ENCODE measurements at regions not wholly inside any gene's neighbourhood (a gene's known extent, or its start where the extent isn't known, plus 50 kb on each side); places are given as distances from the start of the nearest gene placed in this dataset.
"Not testable (repeated sequence)": the region's sequence is repeated elsewhere in the genome, so short reads cannot be mapped to it uniquely, and the experiment has no call there.

DNA sequence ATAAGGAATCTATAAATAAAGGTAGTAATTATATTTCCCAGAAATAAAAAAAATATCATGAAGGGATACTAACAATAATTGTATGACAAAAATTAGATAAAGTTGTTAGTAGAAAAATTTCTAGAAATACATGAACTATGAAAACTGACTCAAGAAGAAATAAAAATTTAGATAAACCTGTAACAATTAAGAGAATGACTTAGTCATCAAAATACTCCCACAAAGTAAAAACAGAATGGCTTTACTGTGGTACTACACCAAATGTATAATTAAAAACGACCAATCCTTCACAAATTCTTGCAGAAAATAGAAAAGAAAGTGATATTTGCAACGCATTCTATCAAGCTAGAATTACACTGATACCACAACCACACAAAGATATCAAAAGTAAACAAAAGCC, 176.2 kb upstream of the ETV3 start:
- ATAC-seq (ENCODE audit: insufficient number of reproducible peaks, low FRiP score, low read depth) (no peak), DNase-seq (ENCODE audit: low spot score) (no peak)
- TF ChIP-seq, protein P1, sequence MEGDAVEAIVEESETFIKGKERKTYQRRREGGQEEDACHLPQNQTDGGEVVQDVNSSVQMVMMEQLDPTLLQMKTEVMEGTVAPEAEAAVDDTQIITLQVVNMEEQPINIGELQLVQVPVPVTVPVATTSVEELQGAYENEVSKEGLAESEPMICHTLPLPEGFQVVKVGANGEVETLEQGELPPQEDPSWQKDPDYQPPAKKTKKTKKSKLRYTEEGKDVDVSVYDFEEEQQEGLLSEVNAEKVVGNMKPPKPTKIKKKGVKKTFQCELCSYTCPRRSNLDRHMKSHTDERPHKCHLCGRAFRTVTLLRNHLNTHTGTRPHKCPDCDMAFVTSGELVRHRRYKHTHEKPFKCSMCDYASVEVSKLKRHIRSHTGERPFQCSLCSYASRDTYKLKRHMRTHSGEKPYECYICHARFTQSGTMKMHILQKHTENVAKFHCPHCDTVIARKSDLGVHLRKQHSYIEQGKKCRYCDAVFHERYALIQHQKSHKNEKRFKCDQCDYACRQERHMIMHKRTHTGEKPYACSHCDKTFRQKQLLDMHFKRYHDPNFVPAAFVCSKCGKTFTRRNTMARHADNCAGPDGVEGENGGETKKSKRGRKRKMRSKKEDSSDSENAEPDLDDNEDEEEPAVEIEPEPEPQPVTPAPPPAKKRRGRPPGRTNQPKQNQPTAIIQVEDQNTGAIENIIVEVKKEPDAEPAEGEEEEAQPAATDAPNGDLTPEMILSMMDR (IDR thresholded peaks at IDR 0.05): no peak
- Histone ChIP-seq H3K9me3 (no peaks in the 10 kb centered on the region), H3K27ac (no peak overlapping the region), H3K36me3 (no peaks in the 10 kb centered on the region), H3K27me3 (replicated peaks; ENCODE audit: insufficient read depth) (no peaks in the 10 kb centered on the region), H3K4me1 (ENCODE audit: control insufficient read depth in 1 of 2, low read depth in 2 of 2) (no peaks in the 10 kb centered on the region), H3K4me3 (no peak overlapping the region)

DNA sequence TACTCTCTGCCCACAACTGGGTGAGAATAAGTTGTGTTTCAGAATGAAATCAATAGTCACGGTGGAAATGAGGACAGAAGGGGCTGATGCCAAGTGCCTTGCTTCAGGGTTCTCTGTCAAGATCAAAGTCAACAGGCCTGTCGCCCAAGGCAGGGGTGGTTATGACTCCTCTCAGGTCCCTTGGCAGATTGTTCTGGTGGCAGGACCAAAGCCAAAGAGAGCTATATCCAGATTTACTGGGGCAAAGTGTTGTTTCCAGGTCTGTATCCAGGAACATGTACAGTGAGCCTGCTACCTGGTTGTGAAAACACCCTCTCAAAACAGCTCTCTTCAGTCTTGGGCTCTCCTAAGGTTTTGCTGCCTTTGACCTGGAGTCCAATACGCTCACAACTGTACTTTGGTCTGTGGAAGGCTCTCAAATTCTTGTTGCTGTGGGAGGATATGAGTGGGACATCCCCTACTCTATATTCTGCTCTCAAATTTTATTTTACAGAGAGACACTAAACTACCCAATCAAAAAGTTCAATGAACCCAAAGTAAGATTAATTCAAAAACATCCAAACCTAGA, 175.1 kb upstream of the ETV3 start:
- no peak overlapping the region for H3K4me3 ChIP-seq
- no peak for ATAC-seq (ENCODE audit: insufficient number of reproducible peaks, low FRiP score, low read depth)

DNA sequence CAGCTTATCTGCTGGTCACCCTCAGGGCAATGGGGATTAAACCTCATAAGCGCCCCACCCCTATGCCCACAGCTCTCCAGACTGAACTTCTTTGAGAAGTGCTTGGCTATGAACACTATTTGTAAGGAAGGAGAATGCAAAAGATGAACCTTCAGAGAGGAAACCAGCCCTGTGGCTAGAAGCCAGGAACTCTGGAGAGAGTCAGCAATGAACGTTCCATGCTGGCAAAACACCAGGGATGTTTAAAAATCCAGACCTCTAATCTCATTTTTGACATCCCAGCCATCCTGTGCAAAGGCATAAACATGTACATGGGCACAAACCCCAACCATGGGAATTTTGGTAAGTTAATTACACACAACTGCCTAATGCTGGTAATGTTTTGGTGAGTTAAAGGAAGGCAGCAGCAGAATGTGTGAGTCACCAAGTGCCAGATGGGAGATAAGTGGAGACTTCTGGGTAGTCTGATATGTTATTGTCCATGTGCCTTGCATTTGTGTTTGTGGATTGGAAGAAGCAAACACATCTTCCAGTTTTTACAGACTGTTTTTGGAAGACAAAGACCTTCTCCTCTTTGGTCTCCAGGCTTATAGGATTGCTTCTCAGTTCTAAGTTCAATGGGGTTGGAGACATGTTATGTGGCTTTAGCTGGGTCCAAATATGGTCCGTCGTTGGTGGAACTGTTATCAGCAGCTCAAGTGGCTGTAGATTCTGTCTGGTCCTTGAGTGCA, 174.1 kb upstream of the ETV3 start:
- no peak overlapping the region for H3K4me3 ChIP-seq
- ATAC-seq (ENCODE audit: insufficient number of reproducible peaks, low FRiP score, low read depth) (no peak), DNase-seq (ENCODE audit: low spot score) (no peak)
- H3K27ac ChIP-seq: no peak overlapping the region
- no peaks in the 10 kb centered on the region for H3K4me1 ChIP-seq (ENCODE audit: control insufficient read depth in 1 of 2, low read depth in 2 of 2)
- no peaks in the 10 kb centered on the region for H3K27me3 ChIP-seq (replicated peaks; ENCODE audit: insufficient read depth)
- H3K9me3 ChIP-seq: no peaks in the 10 kb centered on the region
- TF ChIP-seq, protein P1 (IDR thresholded peaks at IDR 0.05): no peak
- no peaks in the 10 kb centered on the region for H3K36me3 ChIP-seq

More for the DNA sequence above, 175.1 kb upstream of the ETV3 start:
- Histone ChIP-seq H3K4me1 (ENCODE audit: control insufficient read depth in 1 of 2, low read depth in 2 of 2) (no peaks in the 10 kb centered on the region), H3K9me3 (no peaks in the 10 kb centered on the region), H3K36me3 (no peaks in the 10 kb centered on the region), H3K27ac (no peak overlapping the region), H3K27me3 (replicated peaks; ENCODE audit: insufficient read depth) (no peaks in the 10 kb centered on the region)
- TF ChIP-seq, protein P1 (IDR thresholded peaks at IDR 0.05): no peak
- DNase-seq (ENCODE audit: low spot score): no peak

DNA sequence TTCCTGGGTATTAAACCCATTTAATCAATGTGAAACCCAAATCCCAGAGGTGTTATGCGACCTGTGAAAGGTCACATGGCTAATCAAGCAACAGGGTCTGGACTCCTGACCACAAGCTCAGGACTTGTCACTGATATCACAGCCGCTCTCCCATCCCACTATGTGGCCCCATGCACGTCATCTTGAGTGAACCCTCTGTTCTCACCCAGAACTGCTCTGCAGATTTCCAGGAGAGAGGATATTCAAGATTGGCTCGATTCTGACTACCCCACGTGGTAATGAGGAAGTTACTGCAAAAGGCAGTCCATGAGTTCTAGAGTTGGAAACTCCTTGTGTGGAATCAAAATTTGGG, 173.5 kb upstream of the ETV3 start:
- no peak overlapping the region for H3K4me3 ChIP-seq
- H3K27me3 ChIP-seq (replicated peaks; ENCODE audit: insufficient read depth): no peaks in the 10 kb centered on the region
- no peak overlapping the region for H3K27ac ChIP-seq
- ATAC-seq (ENCODE audit: insufficient number of reproducible peaks, low FRiP score, low read depth) (no peak), DNase-seq (ENCODE audit: low spot score) (no peak)
- H3K4me1 ChIP-seq (ENCODE audit: control insufficient read depth in 1 of 2, low read depth in 2 of 2): no peaks in the 10 kb centered on the region
- no peaks in the 10 kb centered on the region for H3K9me3 ChIP-seq
- TF ChIP-seq, protein P1 (IDR thresholded peaks at IDR 0.05): no peak
- no peaks in the 10 kb centered on the region for H3K36me3 ChIP-seq

DNA sequence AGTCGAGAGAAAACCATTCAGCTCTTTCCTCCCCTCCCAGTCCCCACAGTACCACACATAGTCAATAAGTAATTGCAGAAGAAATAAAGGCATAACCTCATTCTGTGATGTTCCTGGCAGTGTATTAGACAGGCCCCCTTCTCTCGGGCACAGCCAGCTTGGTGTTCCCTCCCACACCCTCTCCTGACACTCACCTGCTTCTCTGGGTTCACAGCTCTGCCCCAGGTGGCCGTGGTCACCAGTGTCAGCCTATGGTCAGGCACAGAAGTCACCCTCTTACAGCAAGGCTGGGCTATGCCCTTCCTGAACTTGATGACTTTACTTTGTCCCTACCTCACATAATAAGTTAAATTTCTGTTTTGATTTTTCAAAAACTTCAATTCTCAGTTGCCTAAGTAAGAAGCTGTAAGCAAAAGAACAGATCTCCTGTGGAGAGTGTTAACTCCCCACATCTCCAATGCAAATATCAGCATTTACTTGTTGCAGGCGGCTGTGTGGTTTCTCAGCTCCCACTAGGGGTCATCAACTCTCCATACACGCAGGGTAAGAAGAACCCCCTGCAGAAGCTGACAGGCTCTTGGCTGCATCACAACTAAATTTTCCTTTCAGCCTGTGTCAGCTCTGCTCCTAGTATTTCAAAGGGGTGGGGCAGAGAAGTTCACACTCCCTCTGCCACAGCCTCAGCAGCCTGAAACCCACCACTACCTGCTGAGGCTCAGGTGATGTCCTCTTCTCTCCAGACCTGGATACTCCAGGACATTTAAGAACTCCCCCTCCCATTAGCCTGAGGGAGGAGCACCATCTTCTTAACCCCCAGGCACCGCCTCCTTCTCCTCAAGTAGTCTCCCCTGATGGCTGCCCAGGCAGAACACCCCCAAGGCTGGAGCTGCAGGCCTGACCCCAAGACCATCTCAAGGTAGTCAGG, 172.9 kb upstream of the ETV3 start:
- not testable (repeated sequence) for H3K27me3 ChIP-seq (replicated peaks; ENCODE audit: insufficient read depth); H3K4me3 ChIP-seq; H3K4me1 ChIP-seq (ENCODE audit: control insufficient read depth in 1 of 2, low read depth in 2 of 2); H3K9me3 ChIP-seq; ATAC-seq (ENCODE audit: insufficient number of reproducible peaks, low FRiP score, low read depth); DNase-seq (ENCODE audit: low spot score); H3K36me3 ChIP-seq; H3K27ac ChIP-seq

Measured in thoracic aorta (tissue), 2 donors.